GM18511 (cell line): ENCODE measurements at regions not wholly inside any gene's neighbourhood (a gene's known extent, or its start where the extent isn't known, plus 50 kb on each side); places are given as distances from the start of the nearest gene placed in this dataset.

Experiments
- ATAC-seq: cut with Tn5 transposase; IDR thresholded peaks from one replicate; pipeline ENCODE4 v1.9.1; 2021; ENCODE audit warnings: mild to moderate bottlenecking, moderate library complexity; ENCODE audit not compliant: unreplicated experiment

DNA sequence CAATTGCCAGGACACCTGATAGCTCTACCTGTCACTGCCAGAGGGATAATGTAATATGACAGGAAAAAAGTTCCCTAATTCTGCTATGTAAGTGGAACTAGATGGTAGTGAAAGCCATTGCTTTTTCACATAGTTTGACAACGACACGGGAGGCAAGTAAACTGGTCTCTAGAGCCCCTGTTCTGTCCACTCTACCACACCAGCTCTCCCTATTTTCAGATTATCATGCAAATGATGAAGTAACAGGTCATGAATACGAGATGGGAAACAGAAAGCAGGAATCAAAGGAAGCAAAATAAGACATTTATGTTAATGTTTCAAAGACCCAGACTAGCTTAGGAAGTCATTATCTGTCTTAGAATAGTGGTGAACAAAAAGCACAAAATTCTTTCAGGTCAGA, 56.2 kb downstream of the TAF11L14 start:
- no peak for ATAC-seq

DNA sequence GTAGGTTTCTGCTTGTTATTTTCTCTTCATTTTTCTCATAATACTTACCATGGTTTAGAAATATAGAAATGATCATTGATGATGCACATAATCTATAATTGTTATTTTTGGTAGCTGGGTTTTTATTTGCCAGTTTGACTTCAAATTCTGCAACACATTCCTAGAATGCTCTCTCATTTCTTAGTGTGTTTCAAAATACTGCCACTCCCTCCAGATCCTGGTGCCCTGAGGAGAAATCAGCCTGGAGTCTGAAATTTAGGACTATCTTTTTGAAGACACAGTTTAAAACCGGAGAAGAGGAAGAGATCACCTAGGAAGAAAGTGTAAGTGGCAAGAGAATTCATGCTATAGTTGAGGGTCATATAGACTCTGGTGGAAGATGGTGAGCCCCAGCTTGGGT, 57.5 kb downstream of the TAF11L14 start:
- ATAC-seq, result no peak

GRCh38 chr5:17694371-17694770, 60.1 kb downstream of the TAF11L14 start:
- no peak for ATAC-seq

GRCh38 chr5:17694914-17695313, 60.7 kb downstream of the TAF11L14 start:
- no peak for ATAC-seq

DNA sequence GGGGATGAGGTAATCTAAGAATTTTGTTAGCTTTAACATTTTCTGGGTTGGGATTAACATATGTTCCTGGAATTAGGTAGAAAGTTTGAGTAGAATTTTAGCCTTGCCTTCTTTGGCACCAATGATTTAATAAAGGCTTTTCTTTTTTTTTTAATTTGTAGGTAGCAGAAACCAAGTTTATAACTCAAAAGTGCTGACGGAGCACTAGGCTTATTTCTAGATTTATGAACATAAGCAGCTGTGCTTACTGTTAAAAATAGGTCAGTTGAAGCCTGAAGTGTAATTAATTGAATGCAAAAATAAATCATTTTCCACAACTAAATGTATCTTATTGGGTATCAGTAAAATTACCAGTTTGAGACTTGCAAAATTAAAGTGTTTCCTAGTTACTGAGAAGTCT, 62.4 kb downstream of the TAF11L14 start:
- no peak for ATAC-seq

DNA sequence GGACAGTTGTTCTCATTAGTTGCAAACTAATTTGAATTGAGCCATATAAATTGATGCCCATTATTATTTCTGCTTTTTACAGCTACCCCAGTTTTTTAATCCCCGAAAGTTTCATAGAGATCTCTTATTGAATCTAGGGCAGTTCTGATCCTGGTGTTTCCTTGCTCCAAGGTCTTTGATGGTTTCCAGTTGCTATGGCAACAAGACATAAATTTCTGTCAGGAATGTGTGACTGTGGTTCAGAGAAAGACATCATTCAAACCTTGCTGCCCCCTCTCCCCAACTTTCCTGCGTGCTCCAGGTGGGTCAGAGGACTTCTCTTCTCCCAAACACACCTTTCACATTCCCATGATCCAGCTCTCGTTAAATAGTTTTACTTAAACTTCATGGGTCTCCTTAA, 63.4 kb downstream of the TAF11L14 start:
- ATAC-seq, result no peak

GRCh38 chr5:17709011-17709710, 74.9 kb downstream of the TAF11L14 start:
- ATAC-seq, result no peak

DNA sequence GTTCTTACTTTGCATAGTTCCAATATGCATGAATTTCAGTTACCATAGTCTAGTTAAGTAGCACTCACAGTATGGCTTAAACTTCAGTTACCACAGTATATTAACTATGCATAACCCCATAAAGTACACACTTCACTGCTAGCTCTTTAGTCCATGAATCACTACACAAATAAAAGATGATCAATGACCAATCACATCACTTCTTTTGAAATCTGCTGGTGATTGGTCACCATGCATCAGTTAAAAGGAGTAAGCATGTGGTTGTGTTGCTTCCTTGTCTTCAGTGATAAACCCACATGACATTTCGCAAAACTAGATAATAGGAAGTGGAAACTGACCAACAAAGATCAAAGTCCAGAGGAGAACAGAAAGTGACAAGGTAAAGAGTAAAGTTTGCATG, 79.0 kb downstream of the TAF11L14 start:
- ATAC-seq, result no peak

DNA sequence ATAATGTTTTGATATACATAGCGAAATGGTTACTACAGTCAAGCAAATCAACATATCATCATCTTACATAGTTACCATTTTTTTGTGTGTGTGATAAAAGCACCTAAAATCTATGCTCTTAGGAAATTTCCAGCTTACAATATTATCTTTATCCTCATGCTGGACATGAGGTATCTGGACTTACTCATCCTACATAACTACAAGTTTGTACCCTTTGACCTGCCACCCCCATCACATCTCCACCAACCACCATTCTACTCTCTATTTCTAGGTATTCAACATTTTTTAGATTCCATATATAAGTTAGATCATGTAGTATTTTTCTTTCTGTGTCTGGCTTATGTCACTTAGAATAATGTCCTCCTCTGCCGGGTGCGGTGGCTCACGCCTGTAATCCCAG, 79.9 kb downstream of the TAF11L14 start:
- no peak for ATAC-seq

DNA sequence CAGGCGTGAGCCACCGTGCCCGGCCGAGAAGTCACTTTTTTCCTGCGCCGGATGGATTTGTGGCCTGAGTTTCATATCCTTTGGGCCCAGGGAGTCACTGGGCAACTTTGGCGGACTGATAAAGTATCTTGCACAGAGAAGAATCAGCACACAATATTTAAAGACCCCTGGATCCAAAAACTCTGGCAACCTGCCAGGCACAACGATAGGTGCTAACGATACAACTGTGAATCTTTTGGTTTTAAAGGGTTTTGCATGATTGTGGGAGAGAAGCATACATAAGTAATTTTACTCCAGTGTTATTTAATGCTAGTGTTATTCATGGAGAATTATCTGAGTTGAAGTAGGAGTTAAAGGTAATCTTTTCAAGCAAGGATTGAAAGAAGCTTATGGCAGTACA, 85.3 kb downstream of the TAF11L14 start:
- ATAC-seq, result no peak

DNA sequence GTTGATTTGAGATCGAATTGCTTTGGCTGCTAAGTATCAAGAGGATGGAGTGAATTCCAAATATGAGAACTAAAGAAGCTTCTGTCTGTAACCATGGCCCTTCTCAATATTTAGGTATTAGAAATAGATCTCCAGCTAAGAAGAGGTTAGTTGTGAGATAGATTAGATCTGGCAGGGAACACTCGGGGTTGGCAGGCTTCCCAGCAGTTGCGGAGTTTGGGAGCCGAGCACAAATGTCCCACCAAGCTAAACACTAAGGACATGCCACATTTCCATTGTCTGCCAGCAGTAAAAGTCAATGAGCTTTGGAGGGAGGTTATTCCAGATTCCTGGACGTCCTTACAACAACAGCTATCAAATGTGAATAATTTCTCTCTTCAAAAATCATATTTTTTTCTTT, 85.8 kb downstream of the TAF11L14 start:
- ATAC-seq, result no peak

DNA sequence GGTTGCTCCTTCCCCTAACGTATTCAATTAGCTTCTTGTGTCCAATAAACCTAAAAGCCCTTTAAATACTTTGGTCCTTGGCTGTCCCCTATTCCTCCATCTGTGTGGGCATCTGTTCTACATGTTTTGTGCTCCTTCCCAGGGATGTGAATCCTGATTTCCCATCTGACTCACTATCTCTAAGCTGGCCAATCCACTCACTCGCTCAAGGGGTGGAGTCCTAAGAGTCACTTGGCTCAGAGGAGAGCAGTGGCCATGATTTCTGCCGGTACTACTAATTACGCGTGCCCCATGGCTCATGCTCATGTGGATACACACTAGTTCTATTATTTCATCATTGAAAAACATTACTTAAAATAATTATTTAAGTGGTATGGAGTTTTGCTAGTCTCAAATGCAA, 89.6 kb downstream of the TAF11L14 start:
- no peak for ATAC-seq

- ATAC-seq, result no peak
Measured at GRCh38 chr5:17727098-17727497, 92.8 kb downstream of the TAF11L14 start.

DNA sequence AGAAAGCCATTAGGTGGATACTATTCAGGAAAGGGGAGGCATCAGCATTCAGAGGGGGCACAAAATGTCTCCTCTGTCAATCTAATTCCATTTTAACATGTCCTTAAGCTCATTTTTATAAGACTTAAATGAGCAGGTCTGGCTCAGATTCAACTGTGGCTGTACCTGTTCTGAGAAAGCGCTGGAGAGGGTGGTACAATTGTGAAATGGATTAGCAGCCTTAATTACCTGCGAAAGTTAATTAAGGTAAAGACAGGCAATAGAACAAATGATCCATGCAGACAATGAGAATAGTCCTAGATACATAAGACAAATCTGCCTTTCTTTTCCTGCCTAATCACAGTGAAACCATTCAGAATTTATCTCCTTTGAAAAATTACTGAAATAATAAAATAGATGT, 96.2 kb downstream of the TAF11L14 start:
- no peak for ATAC-seq

- no peak for ATAC-seq
Measured at GRCh38 chr5:17732351-17732923, 98.2 kb downstream of the TAF11L14 start.

- ATAC-seq, result no peak
Measured at GRCh38 chr5:17734011-17734410, 99.8 kb downstream of the TAF11L14 start.

- no peak for ATAC-seq
Measured at GRCh38 chr5:17735761-17736160, 101.5 kb downstream of the TAF11L14 start.

DNA sequence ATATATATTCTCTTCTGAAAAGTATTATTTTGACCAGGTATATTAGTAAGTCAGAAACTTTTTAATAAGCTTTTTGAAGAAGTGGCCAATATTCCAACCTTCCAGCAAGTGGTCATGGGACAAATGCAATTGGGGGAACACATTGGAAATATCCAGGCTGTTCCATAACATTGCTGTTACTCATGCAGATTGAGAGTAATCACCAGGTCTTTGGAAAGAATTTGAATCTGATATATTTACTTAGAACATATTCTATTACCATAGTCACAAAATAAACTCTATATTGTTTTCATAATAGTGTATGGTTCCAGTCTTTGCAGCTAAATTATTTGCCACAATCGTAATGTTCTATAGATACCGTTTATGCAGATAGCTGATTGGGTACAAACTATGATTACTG, 102.8 kb downstream of the TAF11L14 start:
- no peak for ATAC-seq

DNA sequence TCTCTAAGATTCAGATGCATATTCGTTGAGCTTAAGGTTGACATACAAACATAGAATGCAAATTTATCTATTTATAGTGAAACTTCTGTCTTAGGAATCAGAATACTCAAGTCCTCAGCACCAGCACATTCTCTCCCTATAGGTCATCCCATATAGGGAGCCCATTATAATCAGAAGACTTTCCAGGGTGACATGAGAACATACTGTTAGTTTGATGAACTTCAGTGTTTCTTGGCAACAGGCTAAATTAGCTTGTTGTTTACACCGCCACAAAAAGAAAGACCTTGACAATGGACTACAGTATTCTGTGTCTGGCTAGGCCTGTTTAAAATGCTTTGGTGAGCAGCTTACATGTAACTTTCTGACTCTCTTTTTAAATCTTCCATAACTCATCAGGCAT, 104.2 kb downstream of the TAF11L14 start:
- no peak for ATAC-seq

DNA sequence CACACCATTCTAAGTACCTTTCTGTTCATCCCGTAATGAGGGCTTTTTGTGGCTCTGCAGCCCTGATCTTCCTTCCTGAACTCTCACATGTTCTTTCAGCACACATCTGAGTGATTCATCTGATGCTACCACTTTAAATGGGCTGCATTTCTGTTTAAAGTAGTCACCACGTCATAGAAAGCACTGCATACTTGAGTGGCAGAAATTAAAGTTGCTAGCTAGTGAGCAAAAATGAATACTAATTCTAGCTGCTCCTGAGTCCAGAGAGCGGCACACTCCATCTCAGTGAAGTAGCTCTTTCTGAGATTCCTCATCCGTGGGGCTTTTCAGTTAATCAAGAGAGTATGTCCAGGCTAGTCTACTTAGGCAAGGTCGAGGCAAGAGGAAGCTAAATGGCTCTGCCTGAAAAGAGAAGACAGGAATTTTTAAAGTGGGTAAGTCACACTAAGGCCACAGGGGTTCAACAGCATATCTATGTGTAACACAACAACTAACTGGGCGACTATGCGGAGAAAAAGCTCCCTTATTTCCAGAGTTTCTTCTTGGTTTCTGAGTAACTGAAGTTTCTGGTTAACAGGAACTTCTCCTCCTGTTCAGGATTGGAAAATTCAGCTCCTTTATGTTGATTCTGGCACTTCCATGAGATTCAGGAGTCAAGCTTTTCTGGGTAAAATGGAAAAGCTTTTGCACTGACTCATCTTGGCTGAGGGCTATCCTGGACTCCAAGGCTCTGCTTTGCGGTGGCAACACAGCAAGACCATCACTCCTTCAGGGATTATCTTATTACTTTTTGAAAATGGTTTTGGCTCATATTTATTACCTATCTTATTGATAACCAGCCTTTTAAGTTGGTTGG, 109.5 kb downstream of the TAF11L14 start:
- no peak for ATAC-seq

- no peak for ATAC-seq
Measured at GRCh38 chr5:17748201-17748600, 113.9 kb downstream of the TAF11L14 start.

DNA sequence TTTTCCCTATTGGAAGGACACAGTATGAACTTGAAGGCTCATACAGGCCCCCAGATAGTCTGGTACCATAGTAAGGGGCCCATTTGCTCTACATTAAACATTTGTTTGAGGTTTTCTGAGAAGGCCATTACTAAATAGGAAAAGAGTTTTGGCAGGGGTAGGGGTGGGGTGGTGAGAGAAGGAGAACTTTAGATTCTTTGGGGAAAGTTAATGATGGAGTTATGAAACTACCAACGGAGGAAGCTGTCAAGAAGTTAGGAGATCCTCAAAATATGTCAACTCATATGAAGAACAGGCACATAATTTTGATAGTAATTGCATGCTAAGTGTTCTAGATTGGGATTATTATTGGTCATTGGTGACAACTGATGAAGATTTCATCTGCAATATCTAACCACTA, 114.7 kb downstream of the TAF11L14 start:
- no peak for ATAC-seq
